HFFc6 (cell line): ENCODE measurements at regions not wholly inside any gene's neighbourhood (a gene's known extent, or its start where the extent isn't known, plus 50 kb on each side); places are given as distances from the start of the nearest gene placed in this dataset.

Experiments
- DNase-seq: peaks from one replicate; pipeline ENCODE4 v3.0.0-alpha.2; 2018
- H3K27ac Mint-ChIP-seq: 2 replicates; pipeline ENCODE4 v1.8.0; 2020; ENCODE audit warnings: mild to moderate bottlenecking, mixed read lengths
- H3K27me3 Mint-ChIP-seq: 2 replicates; pipeline ENCODE4 v1.8.0; 2021; ENCODE audit warnings: mild to moderate bottlenecking, moderate library complexity, mixed read lengths; ENCODE audit not compliant: insufficient read depth
- H3K36me3 Mint-ChIP-seq: 2 replicates; pipeline ENCODE4 v1.8.0; 2021; ENCODE audit warnings: low read depth, mixed read lengths
- H3K4me1 Mint-ChIP-seq: 2 replicates; pipeline ENCODE4 v1.8.0; 2020; ENCODE audit warnings: low read depth, mixed read lengths
- H3K4me3 Mint-ChIP-seq: 2 replicates; pipeline ENCODE4 v1.8.0; 2020; ENCODE audit warnings: mild to moderate bottlenecking, moderate library complexity, mixed read lengths
- H3K9me3 Mint-ChIP-seq: 2 replicates; pipeline ENCODE4 v1.8.0; 2020; ENCODE audit warnings: mild to moderate bottlenecking, mixed read lengths
- TF ChIP-seq, protein P1 (sequence below): fragments of 200-600 bp; sonication (generic); IDR thresholded peaks from 2 replicates; pipeline ENCODE4 v1.5.0; 2021; ENCODE audit warnings: antibody characterized with exemption, mild to moderate bottlenecking

DNA sequence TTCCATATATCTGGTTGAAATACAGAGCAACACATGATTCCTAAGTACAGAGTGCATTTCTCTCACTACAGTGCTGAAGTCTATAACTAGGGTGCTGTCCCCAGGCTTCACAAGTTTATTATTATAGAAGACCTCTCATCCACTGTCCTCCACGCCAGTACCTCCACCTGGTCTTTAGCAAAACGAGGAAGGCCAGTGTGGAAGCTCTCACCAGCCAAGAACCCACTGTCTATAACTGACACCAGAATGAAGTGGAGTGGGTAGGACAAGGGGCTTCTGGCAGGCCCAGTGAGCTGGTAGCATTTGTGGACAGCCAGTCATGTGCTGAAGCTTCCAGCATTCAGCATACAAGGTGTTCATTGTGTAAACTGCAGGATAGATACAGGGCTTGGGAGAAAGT, 430.7 kb downstream of the GADD45G start:
- H3K9me3 Mint-ChIP-seq: peaks cover 61% of the 10 kb centered on the region
- DNase-seq: no peak
- H3K27ac Mint-ChIP-seq: no peak overlapping the region
- TF ChIP-seq, protein P1, sequence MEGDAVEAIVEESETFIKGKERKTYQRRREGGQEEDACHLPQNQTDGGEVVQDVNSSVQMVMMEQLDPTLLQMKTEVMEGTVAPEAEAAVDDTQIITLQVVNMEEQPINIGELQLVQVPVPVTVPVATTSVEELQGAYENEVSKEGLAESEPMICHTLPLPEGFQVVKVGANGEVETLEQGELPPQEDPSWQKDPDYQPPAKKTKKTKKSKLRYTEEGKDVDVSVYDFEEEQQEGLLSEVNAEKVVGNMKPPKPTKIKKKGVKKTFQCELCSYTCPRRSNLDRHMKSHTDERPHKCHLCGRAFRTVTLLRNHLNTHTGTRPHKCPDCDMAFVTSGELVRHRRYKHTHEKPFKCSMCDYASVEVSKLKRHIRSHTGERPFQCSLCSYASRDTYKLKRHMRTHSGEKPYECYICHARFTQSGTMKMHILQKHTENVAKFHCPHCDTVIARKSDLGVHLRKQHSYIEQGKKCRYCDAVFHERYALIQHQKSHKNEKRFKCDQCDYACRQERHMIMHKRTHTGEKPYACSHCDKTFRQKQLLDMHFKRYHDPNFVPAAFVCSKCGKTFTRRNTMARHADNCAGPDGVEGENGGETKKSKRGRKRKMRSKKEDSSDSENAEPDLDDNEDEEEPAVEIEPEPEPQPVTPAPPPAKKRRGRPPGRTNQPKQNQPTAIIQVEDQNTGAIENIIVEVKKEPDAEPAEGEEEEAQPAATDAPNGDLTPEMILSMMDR: no peak
- H3K4me1 Mint-ChIP-seq: no peaks in the 10 kb centered on the region
- H3K36me3 Mint-ChIP-seq: 0 out of 2 replicates have a peak, but pooled peaks cover 2% of the 10 kb centered on the region
- H3K27me3 Mint-ChIP-seq: no peaks in the 10 kb centered on the region
- H3K4me3 Mint-ChIP-seq: no peak overlapping the region

- H3K4me1 Mint-ChIP-seq: no peaks in the 10 kb centered on the region
- H3K27ac Mint-ChIP-seq: no peak overlapping the region
- TF ChIP-seq, protein P1: no peak
- no peaks in the 10 kb centered on the region for H3K27me3 Mint-ChIP-seq
- no peak for DNase-seq
- no peak overlapping the region for H3K4me3 Mint-ChIP-seq
- peaks cover 59% of the 10 kb centered on the region for H3K9me3 Mint-ChIP-seq
- 0 out of 2 replicates have a peak, but pooled peaks cover 5% of the 10 kb centered on the region for H3K36me3 Mint-ChIP-seq
Measured at GRCh38 chr9:90037146-90037797, 432.5 kb downstream of the GADD45G start.

DNA sequence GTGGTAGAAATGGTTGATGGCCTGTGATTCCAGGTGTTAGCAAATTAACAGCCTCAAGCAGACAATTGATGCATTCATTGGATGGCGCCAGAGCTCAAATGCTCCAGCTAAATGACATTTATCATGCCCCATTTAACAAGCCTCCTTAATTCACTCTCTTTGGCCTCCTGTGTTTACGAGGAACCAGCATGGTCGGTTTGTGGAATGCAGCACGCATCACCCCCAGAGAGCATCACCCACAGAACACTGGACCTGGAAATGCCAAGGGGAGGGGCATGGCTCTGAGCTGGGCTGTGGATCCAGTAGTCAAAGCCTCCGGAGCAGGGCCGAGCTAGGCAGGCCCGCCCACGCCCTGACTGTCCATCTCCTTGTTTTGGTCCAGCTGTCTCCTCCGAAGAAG, 434.0 kb downstream of the GADD45G start:
- Mint-ChIP-seq H3K36me3 (0 out of 2 replicates have a peak, but pooled peaks cover 5% of the 10 kb centered on the region), H3K4me3 (no peak overlapping the region), H3K9me3 (peaks cover 50% of the 10 kb centered on the region), H3K27ac (no peak overlapping the region), H3K27me3 (no peaks in the 10 kb centered on the region), H3K4me1 (no peaks in the 10 kb centered on the region)
- DNase-seq: no peak
- TF ChIP-seq, protein P1: no peak

DNA sequence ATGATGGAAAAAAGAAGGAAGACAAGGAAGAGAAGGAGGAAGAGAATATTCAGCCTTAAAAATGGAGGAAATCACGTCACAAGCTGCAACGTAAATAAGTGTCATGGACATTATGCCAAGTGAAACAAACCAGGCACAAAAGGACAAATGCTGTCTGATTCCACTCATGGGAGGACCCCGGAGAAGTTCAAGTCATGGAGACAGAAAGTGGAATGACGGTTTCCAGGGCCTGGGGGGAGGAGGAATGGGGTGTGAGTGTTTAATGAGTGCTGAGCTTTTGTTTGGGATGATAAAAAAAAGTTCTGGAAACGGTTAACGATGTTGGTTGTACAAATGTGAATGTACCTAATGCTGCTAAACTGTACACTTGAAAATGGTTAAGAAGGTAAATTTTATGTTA, 439.5 kb downstream of the GADD45G start:
- TF ChIP-seq, protein P1: no peak
- peaks cover 1% of the 10 kb centered on the region; the same call in 1 of the 2 replicates for H3K27me3 Mint-ChIP-seq
- H3K36me3 Mint-ChIP-seq: 0 out of 2 replicates have a peak, but pooled peaks cover 5% of the 10 kb centered on the region
- H3K9me3 Mint-ChIP-seq: peaks cover 42% of the 10 kb centered on the region
- no peak for DNase-seq
- no peak overlapping the region for H3K27ac Mint-ChIP-seq
- no peak overlapping the region for H3K4me3 Mint-ChIP-seq
- no peaks in the 10 kb centered on the region for H3K4me1 Mint-ChIP-seq

DNA sequence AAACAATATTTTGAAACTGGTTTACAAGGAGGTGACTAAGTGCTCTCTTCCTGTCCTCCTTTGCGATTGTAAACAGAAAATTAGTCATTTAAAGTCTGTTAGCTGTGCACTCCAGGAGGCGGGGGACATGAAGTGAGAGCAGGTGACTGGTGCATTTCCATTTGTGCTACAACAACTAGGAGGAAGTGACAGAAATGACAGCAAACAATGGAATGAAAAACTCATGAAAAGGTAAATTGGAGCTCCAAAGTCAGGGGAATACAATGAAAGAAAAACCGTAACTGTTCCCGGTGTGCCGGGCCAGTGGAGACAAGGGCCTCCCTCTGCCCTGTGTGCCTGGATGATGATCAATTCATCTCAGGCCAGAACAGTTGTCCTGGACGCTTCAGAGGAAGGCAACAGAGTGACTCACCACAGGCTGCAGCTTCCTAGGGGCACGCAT, 439.9 kb downstream of the GADD45G start:
- Mint-ChIP-seq H3K4me1 (no peaks in the 10 kb centered on the region), H3K27ac (no peak overlapping the region), H3K4me3 (no peak overlapping the region), H3K36me3 (0 out of 2 replicates have a peak, but pooled peaks cover 5% of the 10 kb centered on the region), H3K27me3 (peaks cover 1% of the 10 kb centered on the region; the same call in 1 of the 2 replicates), H3K9me3 (peaks cover 38% of the 10 kb centered on the region)
- no peak for DNase-seq
- TF ChIP-seq, protein P1: no peak
